Activated CD8-positive, alpha-beta memory T cell treated with anti-CD3 and anti-CD28 coated beads, Interleukin-2, amount 10 ng/mL, durations not matched to agents 7 days and 5 days (primary cell): ENCODE measurements at regions not wholly inside any gene's neighbourhood (a gene's known extent, or its start where the extent isn't known, plus 50 kb on each side); places are given as distances from the start of the nearest gene placed in this dataset.

Source experiments
- ATAC-seq: fragments of 150-1000 bp; cut with Tn5 transposase; one replicate; pipeline ENCODE4 v1.10.0; 2021; ENCODE audit warnings: moderate library complexity
- CTCF ChIA-PET: fragments of 350-600 bp; sonication (Branson Sonifier 250); formaldehyde crosslinking; loops from one replicate; lab custom pipeline; 2021; ENCODE audit warnings: antibody characterized with exemption; lab: Charles Lee
- DNase-seq: peaks from one replicate; pipeline ENCODE4 v3.0.0-alpha.2; 2020
- H3K27ac Mint-ChIP-seq: one replicate; pipeline ENCODE4 v1.8.0; 2021; ENCODE audit warnings: mild to moderate bottlenecking, mixed read lengths
- H3K27me3 Mint-ChIP-seq: one replicate; pipeline ENCODE4 v1.8.0; 2021; ENCODE audit warnings: mixed read lengths
- H3K36me3 Mint-ChIP-seq: one replicate; pipeline ENCODE4 v1.8.0; 2021; ENCODE audit warnings: mild to moderate bottlenecking, mixed read lengths
- H3K4me1 Mint-ChIP-seq: one replicate; pipeline ENCODE4 v1.8.0; 2021; ENCODE audit warnings: mixed read lengths
- H3K4me3 Mint-ChIP-seq: one replicate; pipeline ENCODE4 v1.8.0; 2021; ENCODE audit warnings: mild to moderate bottlenecking, moderate library complexity, mixed read lengths
- H3K9me3 Mint-ChIP-seq: one replicate; pipeline ENCODE4 v1.8.0; 2022; ENCODE audit warnings: low read depth, mixed read lengths

DNA sequence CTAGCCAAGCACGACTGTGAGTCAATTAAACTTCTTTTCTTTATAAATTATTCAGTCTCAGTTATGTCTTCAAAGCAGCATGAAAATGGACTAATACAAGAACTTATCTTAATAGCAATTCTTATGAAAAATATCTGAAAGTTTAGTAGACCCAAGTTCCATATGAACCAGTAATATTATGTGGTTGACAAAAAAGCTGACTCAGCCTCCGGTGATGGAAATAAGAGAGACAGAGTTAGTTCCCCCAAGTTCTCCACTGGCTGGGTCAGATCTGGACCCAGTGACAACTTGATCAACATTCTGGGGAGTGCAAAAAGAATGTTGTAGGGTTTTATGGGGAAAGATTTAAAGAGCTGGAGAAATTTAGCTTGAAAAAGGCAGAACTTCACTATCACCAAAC, 72.5 kb upstream of the DNAH14 start:
- Mint-ChIP-seq H3K36me3 (no peaks in the 10 kb centered on the region), H3K4me3 (no peak overlapping the region), H3K9me3 (no peaks in the 10 kb centered on the region), H3K27ac (no peak overlapping the region), H3K27me3 (peaks cover 19% of the 10 kb centered on the region), H3K4me1 (peaks cover 3% of the 10 kb centered on the region)
- DNase-seq (no peak), ATAC-seq (no peak)
- CTCF ChIA-PET, result interaction anchor here (7.5 kb wide), 1 partner anchor 343 kb away, joined by 109 read pairs; no protein-coding TSS in a partner anchor

DNA sequence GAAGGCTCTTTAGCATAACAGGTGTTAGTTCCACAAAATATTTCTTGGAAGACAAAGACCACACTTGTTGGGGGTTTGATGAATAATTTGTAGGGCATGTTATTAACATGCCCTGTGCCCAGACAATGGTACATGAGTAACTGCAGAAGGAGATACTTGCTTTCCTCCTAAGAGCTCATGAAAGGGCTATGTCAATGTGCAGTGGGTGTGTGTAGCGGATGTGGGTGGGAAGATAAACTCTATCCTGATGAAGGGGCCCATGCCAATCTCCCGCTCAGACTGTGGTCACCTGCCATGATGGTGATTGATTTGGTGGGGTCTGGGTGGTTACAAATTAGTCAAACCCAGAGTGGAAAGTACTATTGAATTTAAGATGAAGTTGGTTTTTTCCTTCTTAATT, 69.8 kb upstream of the DNAH14 start:
- H3K36me3 Mint-ChIP-seq, result no peaks in the 10 kb centered on the region
- DNase-seq, result no peak
- CTCF ChIA-PET, result interaction anchor here (1.0 kb wide), 1 partner anchor 346 kb away, joined by 3 read pairs; no protein-coding TSS in a partner anchor
- ATAC-seq, result no peak
- H3K4me3 Mint-ChIP-seq, result no peak overlapping the region
- no peaks in the 10 kb centered on the region for H3K9me3 Mint-ChIP-seq
- peaks cover 15% of the 10 kb centered on the region for H3K27me3 Mint-ChIP-seq
- peaks cover 3% of the 10 kb centered on the region for H3K4me1 Mint-ChIP-seq
- no peak overlapping the region for H3K27ac Mint-ChIP-seq

DNA sequence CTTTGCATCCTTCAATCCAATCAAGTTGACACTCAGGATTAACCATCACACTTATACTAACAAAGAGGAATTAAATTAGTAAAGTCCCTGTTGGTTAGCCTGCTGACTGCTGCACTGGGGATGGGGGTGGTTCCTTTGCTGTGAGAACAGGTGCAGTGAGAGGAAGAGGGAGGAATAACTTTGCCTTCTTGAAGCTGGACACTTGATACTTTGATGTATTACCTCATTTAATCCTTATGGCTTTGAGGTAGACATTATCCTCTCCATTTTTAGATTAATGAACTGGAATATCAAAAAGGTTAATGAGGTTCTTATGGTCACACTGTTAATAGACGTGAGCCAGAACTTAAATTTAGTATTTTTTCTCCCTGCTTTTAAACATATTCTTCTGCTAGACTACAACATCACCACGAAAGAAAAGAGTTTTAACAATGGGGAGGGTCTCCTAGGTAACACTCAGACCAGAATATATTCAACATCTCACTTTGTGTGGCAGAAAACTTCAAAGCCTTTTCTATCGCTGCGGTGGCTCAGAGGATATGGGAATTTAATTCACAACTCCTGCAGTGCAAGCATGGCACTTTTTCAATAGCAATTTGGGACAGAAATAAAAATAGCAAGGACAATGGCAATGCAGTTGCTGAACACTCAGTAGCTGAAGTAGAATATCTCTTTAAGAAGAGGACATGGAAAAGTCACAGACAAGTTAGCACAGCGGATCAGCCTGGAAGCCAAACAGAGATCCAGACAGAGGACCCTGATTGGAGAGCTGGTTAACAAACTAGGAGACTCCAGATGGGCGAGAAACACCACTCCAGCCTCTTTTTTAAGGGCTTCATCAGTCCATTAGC, 68.8 kb upstream of the DNAH14 start:
- Mint-ChIP-seq H3K27me3 (peaks cover 15% of the 10 kb centered on the region), H3K9me3 (no peaks in the 10 kb centered on the region), H3K4me3 (no peak overlapping the region), H3K4me1 (peaks cover 3% of the 10 kb centered on the region), H3K36me3 (no peaks in the 10 kb centered on the region), H3K27ac (no peak overlapping the region)
- DNase-seq (no peak), ATAC-seq (no peak)
- CTCF ChIA-PET, result no interaction called here

DNA sequence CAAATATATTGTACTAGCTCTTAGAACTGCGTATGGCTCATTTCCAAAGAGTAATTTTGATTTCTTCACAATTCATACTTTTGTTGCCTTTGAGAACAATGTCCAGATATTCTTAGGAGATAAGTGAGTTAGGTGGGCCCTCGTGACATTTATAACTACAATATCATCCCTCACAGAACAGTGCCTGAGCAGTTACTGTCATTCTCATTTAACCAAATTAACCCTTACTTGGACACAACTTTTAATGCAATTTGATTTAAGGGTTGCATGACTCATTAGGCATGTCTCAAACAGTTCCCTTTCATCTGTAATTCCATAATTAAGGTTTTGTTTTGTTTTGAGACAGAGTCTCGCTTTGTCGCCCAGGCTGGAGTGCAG, 68.1 kb upstream of the DNAH14 start:
- peaks cover 15% of the 10 kb centered on the region for H3K27me3 Mint-ChIP-seq
- CTCF ChIA-PET, result interaction anchor here (1.2 kb wide), 1 partner anchor 10 kb away, joined by 3 read pairs; no protein-coding TSS in a partner anchor

DNA sequence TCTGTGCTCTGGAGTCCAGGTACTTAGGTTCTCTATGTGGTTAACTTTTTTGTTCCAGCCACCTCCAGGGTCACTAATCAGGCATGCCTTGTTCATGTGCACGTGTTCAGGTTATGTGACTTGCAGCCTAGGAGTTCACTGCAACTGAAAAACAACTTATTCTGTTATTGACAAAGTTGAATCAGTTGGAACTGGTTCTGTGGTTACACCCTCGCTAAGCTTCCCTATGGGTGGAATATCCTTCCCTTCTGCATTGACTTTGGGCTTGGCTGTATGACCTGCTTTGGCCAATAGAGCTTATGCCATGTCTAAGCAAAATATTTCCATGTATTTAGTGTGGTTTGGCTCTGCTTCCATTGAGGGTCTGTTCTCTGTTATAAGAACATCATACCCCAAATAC, 66.0 kb upstream of the DNAH14 start:
- H3K4me1 Mint-ChIP-seq, result peaks cover 3% of the 10 kb centered on the region
- peaks cover 11% of the 10 kb centered on the region for H3K27me3 Mint-ChIP-seq
- no peak overlapping the region for H3K27ac Mint-ChIP-seq
- CTCF ChIA-PET, result interaction anchor here (1.9 kb wide), 1 partner anchor 11 kb away, joined by 6 read pairs; no protein-coding TSS in a partner anchor
- DNase-seq (no peak), ATAC-seq (no peak)
- no peaks in the 10 kb centered on the region for H3K9me3 Mint-ChIP-seq
- no peak overlapping the region for H3K4me3 Mint-ChIP-seq
- no peaks in the 10 kb centered on the region for H3K36me3 Mint-ChIP-seq

More for the DNA sequence above, 68.1 kb upstream of the DNAH14 start:
- DNase-seq (no peak), ATAC-seq (no peak)
- no peak overlapping the region for H3K4me3 Mint-ChIP-seq
- H3K36me3 Mint-ChIP-seq, result no peaks in the 10 kb centered on the region
- no peaks in the 10 kb centered on the region for H3K9me3 Mint-ChIP-seq
- H3K27ac Mint-ChIP-seq, result no peak overlapping the region
- peaks cover 3% of the 10 kb centered on the region for H3K4me1 Mint-ChIP-seq

DNA sequence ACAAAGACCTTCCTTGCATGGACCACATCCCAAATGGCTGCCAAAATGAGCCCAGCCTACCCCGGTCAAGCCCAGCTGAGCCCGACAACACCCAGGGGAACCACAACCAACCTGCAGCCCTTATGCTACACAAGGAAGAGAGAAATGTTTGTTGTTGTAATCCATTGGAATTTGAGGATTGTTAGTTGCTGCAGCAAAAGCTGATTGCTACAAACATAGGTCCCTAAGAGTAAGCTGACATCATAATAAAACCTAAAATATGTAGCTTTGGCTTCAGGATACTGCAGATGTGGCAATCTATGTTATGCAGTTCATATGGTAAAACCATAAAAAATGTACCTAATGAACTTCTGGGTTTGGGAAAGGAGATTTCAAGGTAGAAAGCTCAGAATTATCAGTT, 65.5 kb upstream of the DNAH14 start:
- no peak for ATAC-seq
- H3K36me3 Mint-ChIP-seq, result no peaks in the 10 kb centered on the region
- H3K27me3 Mint-ChIP-seq, result peaks cover 12% of the 10 kb centered on the region

DNA sequence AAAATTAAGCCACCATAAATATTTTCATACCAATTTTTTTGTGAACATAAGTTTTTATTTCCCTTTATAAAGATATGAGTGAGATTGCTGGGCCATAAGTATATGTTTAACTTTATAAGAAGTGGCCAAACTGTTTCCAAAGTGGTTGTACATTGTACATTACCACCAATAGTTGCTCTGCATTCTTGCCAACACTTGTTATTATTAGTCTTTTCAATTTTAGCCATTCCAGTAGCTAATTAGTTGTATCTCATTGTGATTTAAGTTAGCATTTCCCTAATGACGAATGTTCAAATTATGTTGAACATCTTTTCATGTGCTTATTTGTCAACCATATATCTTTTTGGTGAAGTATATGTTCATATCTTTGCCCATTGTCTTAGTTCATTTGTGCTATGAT, 64.0 kb upstream of the DNAH14 start:
- DNase-seq (no peak), ATAC-seq (no peak)
- Mint-ChIP-seq H3K4me1 (no peaks in the 10 kb centered on the region), H3K4me3 (no peak overlapping the region), H3K27me3 (peaks cover 6% of the 10 kb centered on the region), H3K27ac (no peak overlapping the region), H3K36me3 (no peaks in the 10 kb centered on the region), H3K9me3 (no peaks in the 10 kb centered on the region)
- CTCF ChIA-PET, result no interaction called here

More for the DNA sequence above, 65.5 kb upstream of the DNAH14 start:
- H3K9me3 Mint-ChIP-seq, result no peaks in the 10 kb centered on the region
- DNase-seq, result no peak
- CTCF ChIA-PET, result no interaction called here
- H3K4me1 Mint-ChIP-seq, result peaks cover 3% of the 10 kb centered on the region
- no peak overlapping the region for H3K4me3 Mint-ChIP-seq
- H3K27ac Mint-ChIP-seq, result no peak overlapping the region

DNA sequence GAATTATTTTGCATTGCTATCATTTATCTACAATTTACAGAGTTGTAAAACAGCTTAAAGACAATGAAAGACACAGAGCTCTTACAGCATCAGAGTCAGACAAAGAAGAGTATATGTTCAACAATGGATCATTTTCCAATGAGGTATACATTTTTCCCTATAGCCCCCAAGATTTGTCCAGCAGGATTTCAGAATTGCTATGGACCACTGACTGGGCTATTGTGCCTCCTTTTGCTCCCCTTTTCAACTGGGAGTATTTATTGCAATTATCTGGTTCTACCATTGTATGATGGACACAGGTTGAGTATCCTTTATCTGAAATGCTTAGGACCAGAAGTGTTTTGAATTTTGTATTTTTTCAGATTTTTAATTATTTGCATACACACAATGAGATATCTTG, 62.5 kb upstream of the DNAH14 start:
- H3K36me3 Mint-ChIP-seq, result no peaks in the 10 kb centered on the region
- no peaks in the 10 kb centered on the region for H3K9me3 Mint-ChIP-seq
- H3K27ac Mint-ChIP-seq, result no peak overlapping the region
- ATAC-seq (no peak), DNase-seq (no peak)
- CTCF ChIA-PET, result no interaction called here
- no peak overlapping the region for H3K4me3 Mint-ChIP-seq
- H3K27me3 Mint-ChIP-seq, result peaks cover 6% of the 10 kb centered on the region
- no peaks in the 10 kb centered on the region for H3K4me1 Mint-ChIP-seq

DNA sequence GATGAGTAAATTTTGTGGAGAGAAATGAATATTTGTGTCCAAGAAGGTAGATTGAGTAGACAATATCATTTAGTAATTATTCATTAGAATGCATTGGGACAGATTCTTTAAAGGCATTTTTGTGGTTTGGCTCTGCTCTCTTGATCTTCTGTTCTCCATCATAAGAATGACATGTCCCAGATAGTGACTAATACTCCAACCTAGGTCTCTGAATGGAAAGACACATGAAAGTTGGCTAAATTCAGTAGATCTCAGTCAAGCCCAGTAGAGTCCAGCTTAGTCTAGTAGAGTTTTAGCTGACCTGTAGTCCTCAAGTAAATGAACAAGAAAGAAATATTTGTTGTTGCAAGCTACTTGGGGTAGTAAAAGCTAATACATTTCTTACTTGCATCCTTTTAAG, 61.8 kb upstream of the DNAH14 start:
- no peak for ATAC-seq
- no peaks in the 10 kb centered on the region for H3K4me1 Mint-ChIP-seq

DNA sequence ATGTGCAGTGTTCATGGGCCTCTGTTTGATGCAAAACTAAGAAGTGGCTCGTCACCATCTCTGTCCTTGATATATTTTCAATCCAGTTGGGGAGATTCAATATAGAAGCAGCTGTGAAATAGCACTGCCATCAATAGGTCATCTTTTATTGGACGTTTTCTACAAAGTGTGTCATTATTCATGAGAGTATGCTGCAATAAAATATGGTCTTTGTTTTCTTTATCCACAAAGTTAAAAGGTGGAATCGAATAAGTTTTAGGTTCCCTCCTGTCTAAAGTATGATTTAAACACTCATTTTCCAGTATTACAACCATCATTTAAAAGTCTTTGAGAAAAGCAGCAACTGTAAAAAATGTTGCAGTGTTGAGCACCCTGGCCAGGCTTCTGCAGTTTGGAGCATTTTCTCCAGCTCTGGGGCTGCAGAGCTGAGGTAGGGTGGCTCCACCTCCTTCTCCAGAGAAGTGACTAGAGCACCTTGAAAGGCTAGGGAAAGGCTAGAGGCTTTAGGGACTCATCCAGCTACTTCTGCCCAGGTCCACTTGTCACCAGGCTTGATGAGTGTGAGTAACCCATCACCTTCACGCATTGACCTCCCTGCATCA, 56.5 kb upstream of the DNAH14 start:
- H3K4me3 Mint-ChIP-seq, result no peak overlapping the region
- ATAC-seq (no peak), DNase-seq (no peak)
- no peaks in the 10 kb centered on the region for H3K4me1 Mint-ChIP-seq
- CTCF ChIA-PET, result interaction anchor here (1.2 kb wide), 1 partner anchor 19 kb away, joined by 3 read pairs; no protein-coding TSS in a partner anchor
- no peak overlapping the region for H3K27ac Mint-ChIP-seq
- H3K36me3 Mint-ChIP-seq, result no peaks in the 10 kb centered on the region
- no peaks in the 10 kb centered on the region for H3K9me3 Mint-ChIP-seq
- H3K27me3 Mint-ChIP-seq, result peaks cover 26% of the 10 kb centered on the region

More for the DNA sequence above, 61.8 kb upstream of the DNAH14 start:
- Mint-ChIP-seq H3K36me3 (no peaks in the 10 kb centered on the region), H3K4me3 (no peak overlapping the region), H3K27ac (no peak overlapping the region), H3K9me3 (no peaks in the 10 kb centered on the region), H3K27me3 (peaks cover 6% of the 10 kb centered on the region)
- DNase-seq, result no peak
- CTCF ChIA-PET, result no interaction called here

DNA sequence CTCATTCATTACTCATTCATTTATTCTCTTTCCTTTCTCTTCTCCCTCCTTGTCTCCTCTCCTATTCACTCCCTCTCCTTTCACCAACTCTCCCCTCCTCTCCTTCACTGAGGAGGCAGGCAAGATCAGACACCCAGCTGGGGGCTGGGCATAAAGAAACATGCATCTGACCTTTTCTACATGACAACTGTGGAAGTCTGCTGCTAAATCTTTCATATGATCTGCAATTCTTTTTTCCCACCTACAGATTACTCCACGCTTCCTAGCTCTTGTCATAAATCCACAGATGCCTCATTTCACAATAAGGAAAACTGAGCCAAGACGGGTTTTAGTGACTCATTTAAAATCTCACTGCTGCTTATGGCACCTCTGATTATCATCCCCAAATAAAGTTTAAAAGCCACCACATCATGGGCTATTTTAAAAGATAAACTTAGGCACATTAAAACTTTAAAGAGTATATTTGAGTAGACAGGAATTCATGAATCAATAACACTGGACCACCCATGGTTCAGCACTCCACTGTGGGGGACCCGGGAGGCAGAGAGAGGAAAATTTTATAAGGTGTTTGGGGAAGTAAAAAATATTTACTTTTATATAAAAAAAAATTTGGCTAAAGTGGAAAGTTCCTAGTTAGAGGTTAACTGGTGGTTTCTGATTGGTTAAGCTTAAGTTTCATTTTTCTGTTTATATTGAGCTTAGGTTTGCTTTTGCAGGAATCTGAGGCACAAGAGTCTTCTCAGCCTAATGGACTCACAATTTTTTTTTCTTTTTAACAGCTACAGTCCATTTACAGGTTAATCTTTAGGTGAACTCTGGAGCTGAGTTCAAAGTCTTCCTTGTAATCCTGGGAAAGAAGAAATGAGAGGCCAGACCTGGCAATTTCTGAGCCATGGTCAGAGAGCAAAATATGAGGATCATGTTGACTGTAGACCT, 55.8 kb upstream of the DNAH14 start:
- peaks cover 24% of the 10 kb centered on the region for H3K27me3 Mint-ChIP-seq
- no peaks in the 10 kb centered on the region for H3K9me3 Mint-ChIP-seq
- no peak overlapping the region for H3K4me3 Mint-ChIP-seq
- H3K36me3 Mint-ChIP-seq, result no peaks in the 10 kb centered on the region
- no peak for ATAC-seq
- DNase-seq, result peak; percentile 2
- no peak overlapping the region for H3K27ac Mint-ChIP-seq
- no peaks in the 10 kb centered on the region for H3K4me1 Mint-ChIP-seq
- CTCF ChIA-PET, result interaction anchor here (1.2 kb wide), 1 partner anchor 20 kb away, joined by 3 read pairs; no protein-coding TSS in a partner anchor

DNA sequence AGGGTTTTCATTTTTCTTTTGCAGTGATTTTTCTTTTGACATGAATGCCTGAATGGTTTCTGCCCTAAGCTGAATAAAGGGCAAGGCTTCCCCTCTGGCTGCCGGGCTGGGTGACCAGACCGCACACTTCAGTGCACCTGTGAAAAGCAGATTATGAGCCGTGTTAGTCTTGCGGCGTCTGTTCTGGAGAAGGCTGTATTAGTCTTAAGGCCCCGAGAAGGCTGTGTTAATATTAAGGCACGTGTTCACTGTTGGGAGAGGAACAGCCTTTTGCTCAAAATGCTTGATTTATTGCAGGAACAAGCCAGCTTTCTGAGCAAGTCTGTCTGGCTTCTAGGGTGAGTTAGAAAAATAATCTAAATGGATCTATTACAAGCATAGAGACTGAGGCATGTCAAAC, 54.7 kb upstream of the DNAH14 start:
- H3K27me3 Mint-ChIP-seq, result peaks cover 20% of the 10 kb centered on the region
- H3K4me3 Mint-ChIP-seq, result no peak overlapping the region
- CTCF ChIA-PET, result no interaction called here
- peak; percentile 0 for DNase-seq
- no peak overlapping the region for H3K27ac Mint-ChIP-seq
- H3K9me3 Mint-ChIP-seq, result no peaks in the 10 kb centered on the region
- ATAC-seq, result no peak
- no peaks in the 10 kb centered on the region for H3K4me1 Mint-ChIP-seq
- no peaks in the 10 kb centered on the region for H3K36me3 Mint-ChIP-seq
